ENCODE measurements at regions not wholly inside any gene's neighbourhood (a gene's known extent, or its start where the extent isn't known, plus 50 kb on each side); places are given as distances from the start of the nearest gene placed in this dataset.

GRCh38 chr14:95635051-95635450 is 51.2 kb upstream of the TCL1B start:
- Histone ChIP-seq H3K4me2 (ENCODE audit: low read depth, low read length) (no peak overlapping the region), H3K27ac (ENCODE audit: low read length) (no peak overlapping the region)

More at GRCh38 chr14:95635051-95635450, 51.2 kb upstream of the TCL1B start:
- no peaks in the 10 kb centered on the region for H3K9me3 ChIP-seq (replicated peaks; ENCODE audit: insufficient read depth, low read length)
- no peak overlapping the region for H3K9ac ChIP-seq (ENCODE audit: low read length)
- no peak overlapping the region for H2AFZ ChIP-seq (ENCODE audit: low read length)
- H4K20me1 ChIP-seq (ENCODE audit: insufficient read depth, low read length), result no peaks in the 10 kb centered on the region
- H3K27me3 ChIP-seq (replicated peaks; ENCODE audit: insufficient read depth, low read length), result no peaks in the 10 kb centered on the region
- H3K4me1 ChIP-seq (ENCODE audit: low read length), result no peaks in the 10 kb centered on the region
- no peak for DNase-seq
- no peaks in the 10 kb centered on the region for H3F3A ChIP-seq (ENCODE audit: insufficient read depth, low read length)
- TF ChIP-seq CTCF (IDR thresholded peaks at IDR 0.05; ENCODE audit: low read length) (no peak), EZH2phosphoT487 (IDR thresholded peaks at IDR 0.05; ENCODE audit: low read length) (no peak), EZH2 (optimal IDR thresholded peaks at IDR 0.05; ENCODE audit: low read depth, low read length) (no peak)
- H3K79me2 ChIP-seq (ENCODE audit: low read length), result no peaks in the 10 kb centered on the region
- no peak overlapping the region for H3K4me3 ChIP-seq (ENCODE audit: low read length)
- no peaks in the 10 kb centered on the region for H3K9me2 ChIP-seq (replicated peaks; ENCODE audit: insufficient read depth, low read length)
- H3K36me3 ChIP-seq (replicated peaks; ENCODE audit: insufficient read depth, low read length), result no peaks in the 10 kb centered on the region

All from MM.1S (cell line).